ENCODE measurements at regions not wholly inside any gene's neighbourhood (a gene's known extent, or its start where the extent isn't known, plus 50 kb on each side); places are given as distances from the start of the nearest gene placed in this dataset.

DNA sequence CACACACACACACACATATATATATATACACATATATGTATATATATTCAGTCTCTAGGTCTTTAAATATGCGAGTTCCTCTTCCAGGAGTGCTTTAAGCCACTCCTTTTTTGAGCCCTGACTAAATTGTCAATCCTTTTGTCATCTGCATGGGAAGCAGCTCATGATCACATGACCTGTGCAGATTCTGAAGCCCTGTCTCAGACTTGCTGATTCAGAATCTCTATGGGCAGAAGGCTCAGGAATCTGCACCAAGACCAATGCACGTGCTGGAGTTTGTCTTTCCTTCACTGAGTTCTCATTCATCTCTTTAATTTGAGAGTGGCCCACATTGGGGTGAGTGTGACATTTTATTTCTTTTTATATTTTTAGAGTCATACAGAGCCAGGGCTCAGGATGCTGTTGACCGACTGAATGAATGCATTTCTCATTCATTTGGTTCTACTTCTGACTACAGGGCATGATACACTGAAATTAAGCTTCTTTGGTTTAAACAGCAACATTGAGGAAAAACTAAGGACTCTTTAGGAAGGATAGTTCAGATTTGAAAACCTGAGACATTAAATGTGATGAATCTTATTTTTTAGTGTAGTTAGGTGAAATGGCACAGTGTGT, 307.5 kb downstream of the EDEM1 start:
- Histone ChIP-seq H2AFZ (ENCODE audit: low read length) (no peak overlapping the region), H3F3A (ENCODE audit: insufficient read depth, low read length) (peaks cover 13% of the 10 kb centered on the region), H3K4me1 (ENCODE audit: low read length) (peaks cover 21% of the 10 kb centered on the region), H3K9me3 (replicated peaks; ENCODE audit: insufficient read depth, low read length) (no peaks in the 10 kb centered on the region), H3K36me3 (replicated peaks; ENCODE audit: insufficient read depth, low read length) (no peaks in the 10 kb centered on the region), H3K4me2 (ENCODE audit: low read depth, low read length) (no peak overlapping the region), H3K27me3 (replicated peaks; ENCODE audit: insufficient read depth, low read length) (peaks cover 36% of the 10 kb centered on the region), H3K27ac (ENCODE audit: low read length) (no peak overlapping the region), H3K79me2 (ENCODE audit: low read length) (no peaks in the 10 kb centered on the region), H3K4me3 (ENCODE audit: low read length) (no peak overlapping the region), H3K9me2 (replicated peaks; ENCODE audit: insufficient read depth, low read length) (no peaks in the 10 kb centered on the region), H4K20me1 (ENCODE audit: insufficient read depth, low read length) (no peaks in the 10 kb centered on the region), H3K9ac (ENCODE audit: low read length) (no peak overlapping the region)
- DNase-seq, result no peak
- TF ChIP-seq EZH2 (optimal IDR thresholded peaks at IDR 0.05; ENCODE audit: low read depth, low read length) (no peak), EZH2phosphoT487 (IDR thresholded peaks at IDR 0.05; ENCODE audit: low read length) (no peak)
- TF ChIP-seq, protein P1, sequence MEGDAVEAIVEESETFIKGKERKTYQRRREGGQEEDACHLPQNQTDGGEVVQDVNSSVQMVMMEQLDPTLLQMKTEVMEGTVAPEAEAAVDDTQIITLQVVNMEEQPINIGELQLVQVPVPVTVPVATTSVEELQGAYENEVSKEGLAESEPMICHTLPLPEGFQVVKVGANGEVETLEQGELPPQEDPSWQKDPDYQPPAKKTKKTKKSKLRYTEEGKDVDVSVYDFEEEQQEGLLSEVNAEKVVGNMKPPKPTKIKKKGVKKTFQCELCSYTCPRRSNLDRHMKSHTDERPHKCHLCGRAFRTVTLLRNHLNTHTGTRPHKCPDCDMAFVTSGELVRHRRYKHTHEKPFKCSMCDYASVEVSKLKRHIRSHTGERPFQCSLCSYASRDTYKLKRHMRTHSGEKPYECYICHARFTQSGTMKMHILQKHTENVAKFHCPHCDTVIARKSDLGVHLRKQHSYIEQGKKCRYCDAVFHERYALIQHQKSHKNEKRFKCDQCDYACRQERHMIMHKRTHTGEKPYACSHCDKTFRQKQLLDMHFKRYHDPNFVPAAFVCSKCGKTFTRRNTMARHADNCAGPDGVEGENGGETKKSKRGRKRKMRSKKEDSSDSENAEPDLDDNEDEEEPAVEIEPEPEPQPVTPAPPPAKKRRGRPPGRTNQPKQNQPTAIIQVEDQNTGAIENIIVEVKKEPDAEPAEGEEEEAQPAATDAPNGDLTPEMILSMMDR (IDR thresholded peaks at IDR 0.05; ENCODE audit: low read length), result no peak

DNA sequence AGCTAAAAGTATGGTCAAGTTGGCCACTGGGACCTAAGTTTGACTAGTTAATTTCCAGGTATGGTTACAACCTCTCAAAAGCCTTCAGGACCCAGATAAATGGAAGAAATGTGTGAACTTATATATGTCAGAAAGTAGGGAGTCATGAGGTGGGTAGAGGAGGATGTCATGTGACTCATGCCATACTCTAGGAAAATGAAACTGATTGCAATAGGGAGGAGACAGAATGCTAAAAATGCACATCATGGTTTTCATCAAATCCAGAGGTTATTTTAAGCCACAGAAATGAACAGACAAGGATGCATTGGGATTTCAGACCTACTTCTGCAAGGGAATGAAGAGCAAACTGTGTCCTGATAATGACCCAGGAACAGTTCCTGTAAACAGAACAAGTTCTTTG, 310.0 kb downstream of the EDEM1 start:
- TF ChIP-seq EZH2 (optimal IDR thresholded peaks at IDR 0.05; ENCODE audit: low read depth, low read length), result no peak
- no peak for TF ChIP-seq EZH2phosphoT487 (IDR thresholded peaks at IDR 0.05; ENCODE audit: low read length)
- TF ChIP-seq, protein P1 (IDR thresholded peaks at IDR 0.05; ENCODE audit: low read length), result no peak

DNA sequence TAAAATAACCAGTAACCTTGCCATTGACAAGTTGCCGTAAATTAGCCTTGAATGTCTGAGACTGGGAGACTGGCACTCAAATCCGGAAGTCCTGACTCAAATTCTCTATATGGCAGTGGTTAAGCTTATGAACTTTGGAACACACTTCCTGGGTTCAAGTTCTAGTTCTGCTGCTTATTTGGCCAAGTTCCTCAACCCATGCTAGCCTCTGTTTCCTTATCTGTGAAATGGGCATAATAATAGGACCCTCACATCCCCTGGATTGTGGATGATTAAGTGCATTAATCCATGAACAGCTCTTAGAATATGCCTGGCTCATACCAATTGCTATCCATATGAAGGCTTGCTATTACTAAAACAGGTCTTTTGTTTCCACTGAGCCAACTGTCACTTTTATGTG, 311.5 kb downstream of the EDEM1 start:
- Histone ChIP-seq H3K4me2 (ENCODE audit: low read depth, low read length) (peak overlapping the region; percentile 46), H3K9me3 (replicated peaks; ENCODE audit: insufficient read depth, low read length) (no peaks in the 10 kb centered on the region), H3K27ac (ENCODE audit: low read length) (no peak overlapping the region), H3K9me2 (replicated peaks; ENCODE audit: insufficient read depth, low read length) (no peaks in the 10 kb centered on the region), H3K27me3 (replicated peaks; ENCODE audit: insufficient read depth, low read length) (peaks cover 57% of the 10 kb centered on the region), H3F3A (ENCODE audit: insufficient read depth, low read length) (peaks cover 13% of the 10 kb centered on the region), H3K4me3 (ENCODE audit: low read length) (no peak overlapping the region), H2AFZ (ENCODE audit: low read length) (no peak overlapping the region), H3K4me1 (ENCODE audit: low read length) (peaks cover 27% of the 10 kb centered on the region), H4K20me1 (ENCODE audit: insufficient read depth, low read length) (no peaks in the 10 kb centered on the region), H3K9ac (ENCODE audit: low read length) (no peak overlapping the region), H3K79me2 (ENCODE audit: low read length) (no peaks in the 10 kb centered on the region), H3K36me3 (replicated peaks; ENCODE audit: insufficient read depth, low read length) (no peaks in the 10 kb centered on the region)
- TF ChIP-seq, protein P1 (IDR thresholded peaks at IDR 0.05; ENCODE audit: low read length), result no peak
- TF ChIP-seq EZH2 (optimal IDR thresholded peaks at IDR 0.05; ENCODE audit: low read depth, low read length) (no peak), EZH2phosphoT487 (IDR thresholded peaks at IDR 0.05; ENCODE audit: low read length) (no peak)
- DNase-seq, result no peak

More for the DNA sequence above, 310.0 kb downstream of the EDEM1 start:
- no peak overlapping the region for H3K27ac ChIP-seq (ENCODE audit: low read length)
- no peaks in the 10 kb centered on the region for H3K9me2 ChIP-seq (replicated peaks; ENCODE audit: insufficient read depth, low read length)
- no peak overlapping the region for H3K4me3 ChIP-seq (ENCODE audit: low read length)
- H3K9me3 ChIP-seq (replicated peaks; ENCODE audit: insufficient read depth, low read length), result no peaks in the 10 kb centered on the region
- no peaks in the 10 kb centered on the region for H3K79me2 ChIP-seq (ENCODE audit: low read length)
- H3K4me1 ChIP-seq (ENCODE audit: low read length), result peaks cover 27% of the 10 kb centered on the region
- DNase-seq, result no peak
- no peak overlapping the region for H2AFZ ChIP-seq (ENCODE audit: low read length)
- no peak overlapping the region for H3K4me2 ChIP-seq (ENCODE audit: low read depth, low read length)
- no peak overlapping the region for H3K9ac ChIP-seq (ENCODE audit: low read length)
- H3K27me3 ChIP-seq (replicated peaks; ENCODE audit: insufficient read depth, low read length), result peaks cover 57% of the 10 kb centered on the region
- H3K36me3 ChIP-seq (replicated peaks; ENCODE audit: insufficient read depth, low read length), result no peaks in the 10 kb centered on the region
- peaks cover 13% of the 10 kb centered on the region for H3F3A ChIP-seq (ENCODE audit: insufficient read depth, low read length)
- no peaks in the 10 kb centered on the region for H4K20me1 ChIP-seq (ENCODE audit: insufficient read depth, low read length)
